ENCODE measurements at regions not wholly inside any gene's neighbourhood (a gene's known extent, or its start where the extent isn't known, plus 50 kb on each side); places are given as distances from the start of the nearest gene placed in this dataset.

- DNase-seq (ENCODE audit: low spot score): no peak
Measured at GRCh38 chr21:25422610-25423608, 184.4 kb downstream of the MRPL39 start.

DNA sequence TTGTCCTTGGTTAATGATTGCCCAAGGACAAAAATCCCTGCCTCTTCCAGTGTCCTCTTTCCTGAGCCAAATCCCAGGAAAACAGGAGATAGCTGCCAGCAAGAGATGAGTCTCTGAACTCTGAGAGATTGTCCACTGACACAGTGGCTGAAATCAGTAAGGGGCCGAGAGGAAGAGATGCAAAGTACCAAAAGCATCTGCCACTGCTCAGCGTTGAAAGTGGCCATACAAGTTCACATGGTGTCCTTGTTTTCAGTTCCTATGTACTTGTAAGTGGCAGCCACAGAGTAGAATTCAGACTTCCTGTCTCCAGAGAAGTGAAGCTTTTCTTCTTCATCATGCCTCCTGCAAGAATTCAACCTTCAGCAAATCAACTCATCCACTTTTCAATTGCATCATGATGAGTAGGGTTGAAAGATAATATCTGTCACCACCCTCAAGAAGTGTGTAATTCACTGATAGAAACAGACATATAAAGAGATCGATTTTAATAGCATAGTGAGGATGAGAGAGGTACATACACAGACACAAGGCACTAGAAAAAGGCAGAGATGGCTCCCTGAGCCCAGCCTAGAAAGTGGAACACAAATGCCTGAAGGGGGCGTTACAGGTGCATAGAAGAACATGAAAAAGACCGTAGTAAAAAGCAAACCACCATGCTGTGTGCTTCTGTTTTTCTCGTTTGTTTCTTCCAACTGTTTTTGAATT lies 185.8 kb downstream of the MRPL39 start:
- peak; percentile 2 for DNase-seq (ENCODE audit: low spot score)

DNA sequence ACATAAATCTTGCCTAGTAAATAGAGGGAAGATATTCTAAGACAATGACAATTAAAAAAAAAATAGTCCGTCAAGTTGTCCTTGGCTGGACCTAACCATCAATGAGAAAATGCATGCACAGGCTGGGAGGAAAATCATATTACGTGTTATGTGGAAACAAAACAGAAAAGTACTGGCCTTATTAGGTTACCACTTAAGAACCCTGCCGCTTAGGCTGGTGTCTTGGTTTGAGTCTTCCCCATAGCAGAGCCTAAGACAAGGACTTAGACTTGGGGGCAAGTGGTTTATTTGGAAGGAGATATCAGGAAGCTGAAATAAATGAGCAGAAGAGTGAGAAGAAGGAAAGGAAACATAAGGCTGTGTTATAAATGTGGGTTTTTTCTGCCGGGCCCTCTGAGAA lies 186.4 kb downstream of the MRPL39 start:
- DNase-seq (ENCODE audit: low spot score): no peak

GRCh38 chr21:25416669-25417068 lies 190.6 kb downstream of the MRPL39 start:
- no peak for DNase-seq (ENCODE audit: low spot score)

DNA sequence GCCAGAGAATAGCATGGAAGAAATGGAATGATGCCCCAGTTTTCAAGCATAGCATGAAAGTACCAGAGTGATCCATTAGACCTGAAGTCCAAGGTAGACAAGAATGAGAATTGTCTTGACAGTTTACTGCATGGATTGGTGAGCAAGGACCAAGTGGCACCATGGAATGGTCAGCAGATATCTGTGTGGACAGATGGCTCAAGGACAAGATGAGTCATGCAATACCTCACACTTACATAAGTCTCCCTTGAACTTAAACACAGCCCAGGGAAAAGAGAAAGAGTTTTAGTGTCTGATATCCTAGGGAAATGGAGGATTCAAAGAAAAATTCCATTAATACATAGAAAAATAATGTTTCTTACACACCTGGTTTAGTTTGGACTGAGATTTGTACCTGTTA lies 195.2 kb downstream of the MRPL39 start:
- DNase-seq (ENCODE audit: low spot score): no peak

- no peak for DNase-seq (ENCODE audit: low spot score)
Measured at GRCh38 chr21:25409978-25410377, 197.3 kb downstream of the MRPL39 start.

DNA sequence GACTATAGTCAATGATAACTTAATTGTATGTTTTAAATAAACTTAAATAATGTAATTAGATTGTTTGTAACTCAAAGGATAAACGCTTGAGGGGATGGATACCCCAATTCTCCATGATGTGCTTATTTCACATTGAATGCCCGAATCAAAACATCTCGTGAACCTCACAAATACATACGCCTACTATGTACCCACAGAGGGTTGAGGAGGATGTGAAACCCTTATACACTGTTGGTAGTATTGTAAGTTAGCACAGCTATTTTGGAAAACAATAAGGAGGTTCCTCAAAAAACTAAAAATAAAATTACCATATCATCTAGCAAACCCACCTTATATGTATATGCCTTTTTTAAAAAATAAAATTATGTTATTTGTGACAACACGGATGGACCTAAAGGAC lies 198.6 kb downstream of the MRPL39 start:
- no peak for DNase-seq (ENCODE audit: low spot score)

- DNase-seq (ENCODE audit: low spot score): no peak
Measured at GRCh38 chr21:25406887-25407579, 200.2 kb downstream of the MRPL39 start.

DNA sequence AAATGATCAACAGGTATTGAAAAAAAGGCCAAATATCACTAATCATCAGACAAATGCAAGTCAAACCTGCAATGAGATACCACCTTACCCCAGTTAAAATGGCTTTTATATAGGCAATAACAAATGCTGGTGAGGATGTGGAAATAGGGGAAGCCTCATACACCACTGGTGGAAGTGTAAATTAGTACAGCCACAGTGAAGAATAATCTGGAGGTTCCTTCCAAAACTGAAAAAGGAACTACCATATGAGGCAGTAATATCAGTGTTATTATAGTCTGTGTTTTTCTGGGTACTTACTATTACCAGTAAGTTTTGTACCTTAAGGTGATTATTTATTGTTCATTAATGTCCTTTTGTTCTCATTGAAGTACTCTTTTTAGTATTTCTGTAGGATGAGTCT lies 201.3 kb downstream of the MRPL39 start:
- DNase-seq (ENCODE audit: low spot score): no peak

DNA sequence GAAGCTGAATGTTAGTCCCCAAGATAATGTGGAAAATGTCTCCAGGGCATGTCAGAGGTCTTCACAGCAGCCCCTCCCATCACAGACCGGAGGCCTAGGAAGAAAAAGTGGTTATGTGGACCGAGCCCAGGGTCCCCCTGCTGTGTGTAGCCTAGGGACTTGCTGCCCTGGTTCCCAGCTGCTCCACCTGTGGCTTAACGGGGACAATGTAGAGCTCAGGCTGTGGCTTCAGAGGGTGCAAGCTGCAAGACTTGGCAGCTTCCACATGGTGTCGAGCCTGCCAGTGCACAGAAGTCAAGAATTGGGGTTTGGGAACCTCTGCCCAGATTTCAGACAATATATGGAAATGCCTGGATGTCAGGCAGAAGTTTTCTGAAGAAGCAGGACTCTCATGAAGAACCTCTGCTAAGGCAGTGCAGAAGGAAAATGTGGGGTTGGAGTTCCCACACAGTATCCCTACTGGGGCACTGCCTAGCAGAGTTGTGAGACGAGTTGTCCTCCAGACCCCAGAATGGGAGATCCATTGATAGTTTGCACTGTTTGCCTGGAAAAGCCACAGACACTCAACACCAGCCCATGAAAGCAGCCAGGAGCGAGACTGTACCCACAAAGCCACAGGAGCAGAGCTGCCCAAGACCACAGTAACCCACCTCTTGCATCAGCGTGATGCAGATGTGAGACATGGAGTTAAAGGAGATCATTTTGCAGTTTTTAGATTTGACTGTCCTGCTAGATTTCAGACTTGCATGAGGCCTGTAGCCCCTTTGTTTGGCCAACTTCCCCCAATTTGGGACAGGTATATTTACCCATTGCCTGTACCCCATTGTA lies 204.9 kb downstream of the MRPL39 start:
- no peak for DNase-seq (ENCODE audit: low spot score)

DNA sequence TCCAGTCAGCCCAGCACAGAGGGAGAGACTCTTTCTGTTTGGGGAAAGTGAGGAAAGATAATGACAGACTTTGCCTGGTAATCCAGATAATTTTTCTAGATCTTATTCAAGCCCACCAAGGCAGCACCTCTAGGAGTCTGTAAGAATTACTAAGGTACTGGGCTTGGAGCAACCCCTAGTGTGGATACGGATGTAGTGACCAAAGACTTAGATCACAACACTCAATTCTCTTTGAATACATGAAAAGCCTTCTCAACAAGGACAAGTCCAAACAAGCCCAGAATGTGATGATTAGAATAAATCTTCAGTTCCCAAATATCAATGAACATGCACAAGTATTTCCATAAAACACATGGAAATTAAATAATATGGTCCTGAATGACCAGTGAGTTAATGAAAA lies 206.9 kb downstream of the MRPL39 start:
- DNase-seq (ENCODE audit: low spot score): no peak

DNA sequence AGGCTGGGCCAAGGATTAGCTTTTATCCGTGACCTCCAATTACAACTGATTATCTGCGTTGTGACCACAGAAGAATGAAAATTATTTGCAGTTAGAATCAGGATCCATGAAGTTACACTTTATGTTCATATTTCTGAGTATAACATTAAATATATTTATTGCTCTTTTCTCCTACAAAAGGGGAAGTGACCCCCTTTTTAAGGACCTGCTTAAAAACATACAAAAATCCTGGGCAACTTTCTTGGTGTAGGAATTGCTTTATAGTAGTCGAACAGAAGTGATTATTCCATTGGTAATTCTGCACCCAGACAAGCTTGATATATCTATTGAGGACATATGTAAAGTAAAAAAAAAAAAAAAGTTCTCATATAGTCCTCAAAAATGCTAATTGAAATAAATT lies 208.7 kb downstream of the MRPL39 start:
- DNase-seq (ENCODE audit: low spot score): no peak

DNA sequence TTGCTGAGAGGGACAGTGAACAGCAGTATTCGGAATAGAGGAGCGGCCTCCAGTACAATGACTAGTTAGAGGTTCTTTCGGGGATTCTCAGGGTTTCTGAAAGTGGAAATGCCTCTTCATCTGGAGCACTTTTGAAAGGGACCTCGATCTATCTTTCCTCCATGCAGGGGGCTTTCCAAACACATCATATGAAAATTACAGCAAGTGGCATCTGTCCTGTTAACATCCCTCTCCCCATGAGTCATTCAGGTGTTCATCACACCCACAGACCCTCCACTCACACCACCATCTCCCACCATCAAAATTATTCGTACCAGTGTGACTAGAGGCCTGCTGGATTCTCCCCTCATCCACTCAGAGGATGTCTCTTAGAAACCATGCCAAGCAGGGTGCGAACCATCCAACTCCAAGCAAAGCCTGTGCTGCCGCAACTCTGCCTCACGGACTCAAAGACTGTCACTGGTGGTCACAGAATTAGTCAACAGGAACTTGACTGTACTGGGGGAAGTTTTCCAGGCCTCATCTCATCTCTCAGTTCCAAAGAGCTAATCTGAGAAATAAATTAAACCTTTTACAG lies 211.1 kb downstream of the MRPL39 start:
- no peak for DNase-seq (ENCODE audit: low spot score)

- no peak for DNase-seq (ENCODE audit: low spot score)
Measured at GRCh38 chr21:25391777-25392176, 215.5 kb downstream of the MRPL39 start.

GRCh38 chr21:25390701-25391100 lies 216.6 kb downstream of the MRPL39 start:
- DNase-seq (ENCODE audit: low spot score): no peak

DNA sequence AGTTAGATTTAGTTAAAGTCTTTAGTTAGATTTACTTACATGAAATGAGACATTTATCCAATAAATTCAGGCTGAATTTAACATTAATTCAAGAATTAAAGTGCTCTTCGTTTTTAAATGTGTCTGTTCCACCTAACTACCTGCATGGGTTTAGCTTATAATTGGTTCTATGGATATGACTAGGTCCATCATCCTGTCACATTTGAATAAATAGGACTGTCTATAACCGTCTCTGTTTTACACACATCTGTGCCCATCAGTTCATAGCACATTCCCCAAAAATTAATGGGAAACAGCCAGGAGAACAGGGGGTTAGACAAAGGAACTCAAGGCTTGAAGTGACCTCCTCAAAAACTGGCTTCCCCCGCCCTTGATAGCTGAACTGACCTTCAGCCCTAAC lies 219.6 kb downstream of the MRPL39 start:
- DNase-seq (ENCODE audit: low spot score): no peak

DNA sequence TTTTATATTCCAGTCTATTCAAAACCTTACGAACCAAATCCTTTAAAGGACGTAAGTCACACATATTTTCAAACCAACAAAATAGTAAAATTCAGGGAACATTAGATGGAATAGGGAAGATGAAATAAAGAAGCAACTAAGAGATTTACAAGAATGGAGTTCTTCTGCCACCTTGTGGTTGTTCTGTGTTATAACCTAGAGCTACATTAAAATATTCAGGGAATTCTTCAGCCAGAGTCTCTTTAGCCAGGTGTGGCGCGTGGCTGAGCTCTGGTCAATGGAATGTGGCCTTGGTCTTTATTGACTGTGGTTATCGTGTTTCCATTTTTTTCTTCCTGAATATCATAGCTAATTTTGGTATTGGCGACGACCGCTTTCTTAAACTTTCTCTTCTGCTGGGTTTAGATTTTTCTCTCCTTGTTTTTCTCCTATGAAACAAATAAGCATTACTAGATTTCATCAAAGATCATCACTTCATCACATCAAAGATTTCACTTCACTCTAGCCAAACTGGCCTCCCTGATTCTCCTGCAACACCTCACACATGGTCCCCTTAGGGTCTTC lies 221.3 kb downstream of the MRPL39 start:
- peak; percentile 26 for DNase-seq (ENCODE audit: low spot score)

- DNase-seq (ENCODE audit: low spot score): no peak
Measured at GRCh38 chr21:25385341-25385740, 221.9 kb downstream of the MRPL39 start.

GRCh38 chr21:25384782-25385181 lies 222.5 kb downstream of the MRPL39 start:
- no peak for DNase-seq (ENCODE audit: low spot score)

DNA sequence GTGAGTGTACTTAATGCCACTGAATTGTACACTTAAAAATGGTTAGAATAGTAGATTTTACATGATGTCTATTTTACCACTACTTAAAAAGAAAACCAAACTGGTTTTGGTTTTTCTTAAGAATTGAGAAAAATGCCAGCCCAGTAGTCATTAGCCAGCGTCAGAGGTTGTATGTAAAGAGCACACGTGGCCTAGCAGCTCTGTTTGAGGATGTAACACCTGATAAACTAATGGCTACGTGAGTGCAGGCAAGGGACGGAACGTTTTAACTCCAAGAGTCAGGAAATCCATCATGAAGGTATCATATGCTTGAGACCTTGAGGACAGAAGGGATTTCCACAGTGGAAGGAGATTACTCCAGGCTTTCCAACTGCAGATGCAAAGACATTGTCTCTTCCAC lies 223.7 kb downstream of the MRPL39 start:
- no peak for DNase-seq (ENCODE audit: low spot score)

GRCh38 chr21:25381936-25382452 lies 225.3 kb downstream of the MRPL39 start:
- DNase-seq (ENCODE audit: low spot score): no peak

Data from HuH-7 (cell line).